GM23338 (cell line): ENCODE measurements at regions not wholly inside any gene's neighbourhood (a gene's known extent, or its start where the extent isn't known, plus 50 kb on each side); places are given as distances from the start of the nearest gene placed in this dataset.

Experiments
- ATAC-seq: fragments of 200-7000 bp; cut with Tn5 transposase; 3 replicates; pipeline ENCODE4 v1.9.1; 2020
- DNase-seq: peaks from one replicate; pipeline ENCODE4 v3.0.0-alpha.2; 2015; ENCODE audit warnings: low spot score
- H2AFZ ChIP-seq: fragments of 200-600 bp; sonication (generic); 2 replicates; pipeline ENCODE4 v1.8.0; 2016; ENCODE audit warnings: antibody characterized with exemption, mild to moderate bottlenecking, moderate library complexity
- H3F3A ChIP-seq: fragments of 200-600 bp; sonication (generic); replicated peaks from 2 replicates; pipeline ENCODE4 v1.8.0; 2017; ENCODE audit warnings: antibody characterized with exemption, mixed run types, low read depth
- H3K27ac ChIP-seq: fragments of 200-600 bp; sonication (generic); 2 replicates; pipeline ENCODE4 v1.6.1; 2016; ENCODE audit warnings: low read depth
- H3K27me3 ChIP-seq: fragments of 200-600 bp; sonication (generic); 2 replicates; pipeline ENCODE4 v1.8.0; 2016; ENCODE audit warnings: mild to moderate bottlenecking, mixed run types, moderate library complexity; ENCODE audit not compliant: insufficient read depth
- H3K36me3 ChIP-seq: fragments of 200-600 bp; sonication (generic); 2 replicates; pipeline ENCODE4 v1.8.0; 2016; ENCODE audit warnings: mild to moderate bottlenecking; ENCODE audit not compliant: insufficient read depth
- H3K4me1 ChIP-seq: fragments of 200-600 bp; sonication (generic); 2 replicates; pipeline ENCODE4 v1.8.0; 2016; ENCODE audit warnings: mild to moderate bottlenecking, moderate library complexity; ENCODE audit not compliant: insufficient read depth
- H3K4me2 ChIP-seq: fragments of 200-600 bp; sonication (generic); 2 replicates; pipeline ENCODE4 v1.7.1; 2017; ENCODE audit warnings: mixed run types
- H3K4me3 ChIP-seq: fragments of 200-600 bp; sonication (generic); 2 replicates; pipeline ENCODE4 v1.6.1; 2016; ENCODE audit warnings: mixed run types
- H3K79me2 ChIP-seq: fragments of 200-600 bp; sonication (generic); replicated peaks from 2 replicates; pipeline ENCODE4 v1.8.0; 2017; ENCODE audit warnings: mild to moderate bottlenecking; ENCODE audit not compliant: insufficient read depth
- H3K9me2 ChIP-seq: fragments of 200-600 bp; sonication (generic); 2 replicates; pipeline ENCODE4 v1.8.0; 2017; ENCODE audit not compliant: insufficient read depth
- H4K20me1 ChIP-seq: fragments of 200-600 bp; sonication (generic); replicated peaks from 2 replicates; pipeline ENCODE4 v1.8.0; 2017; ENCODE audit warnings: mild to moderate bottlenecking; ENCODE audit not compliant: insufficient read depth
- H3K27ac Mint-ChIP-seq: 2 replicates; pipeline ENCODE4 v1.8.0; 2020; ENCODE audit warnings: inconsistent platforms, mild to moderate bottlenecking, moderate library complexity, mixed read lengths
- H3K27me3 Mint-ChIP-seq: 3 replicates; pipeline ENCODE4 v1.8.0; 2022; ENCODE audit warnings: low read depth, mild to moderate bottlenecking, moderate library complexity, mixed read lengths, inconsistent platforms; ENCODE audit not compliant: insufficient read depth, poor library complexity
- H3K36me3 Mint-ChIP-seq: 3 replicates; pipeline ENCODE4 v1.8.0; 2021; ENCODE audit warnings: low read depth, mild to moderate bottlenecking, inconsistent platforms, moderate library complexity, mixed read lengths
- H3K4me1 Mint-ChIP-seq: 3 replicates; pipeline ENCODE4 v1.8.0; 2020; ENCODE audit warnings: mild to moderate bottlenecking, inconsistent platforms, mixed read lengths
- H3K4me3 Mint-ChIP-seq: 3 replicates; pipeline ENCODE4 v1.8.0; 2021; ENCODE audit warnings: moderate library complexity, mild to moderate bottlenecking, inconsistent platforms, mixed read lengths
- H3K9me3 Mint-ChIP-seq: 3 replicates; pipeline ENCODE4 v1.8.0; 2020; ENCODE audit warnings: moderate library complexity, mild to moderate bottlenecking, inconsistent platforms, mixed read lengths
- CREB1 ChIP-seq: fragments of 250-450 bp; sonication (Bioruptor Pico); IDR thresholded peaks from 2 replicates; pipeline ENCODE4 v1.5.0; 2020; ENCODE audit warnings: low read depth, mild to moderate bottlenecking, moderate library complexity
- EZH2 ChIP-seq: fragments of 200-600 bp; sonication (generic); IDR thresholded peaks from one replicate; pipeline ENCODE4 v1.8.0; 2017; ENCODE audit warnings: antibody characterized with exemption, mild to moderate bottlenecking, low read depth; ENCODE audit not compliant: unreplicated experiment
- EZH2phosphoT487 ChIP-seq: fragments of 200-600 bp; sonication (generic); IDR thresholded peaks from one replicate; pipeline ENCODE4 v1.8.1; 2018; ENCODE audit warnings: antibody characterized with exemption; ENCODE audit not compliant: unreplicated experiment
- JUNB ChIP-seq: IDR thresholded peaks from one replicate; pipeline ENCODE4 v1.6.1; 2016; ENCODE audit warnings: antibody characterized with exemption; ENCODE audit not compliant: unreplicated experiment
- NANOG ChIP-seq: IDR thresholded peaks from 2 replicates; pipeline ENCODE4 v1.6.1; 2016; ENCODE audit warnings: antibody characterized with exemption, borderline replicate concordance
- POLR2AphosphoS5 ChIP-seq: IDR thresholded peaks from 2 replicates; pipeline ENCODE4 v1.6.1; 2016; ENCODE audit warnings: antibody characterized with exemption, low read depth
- REST ChIP-seq: IDR thresholded peaks from one replicate; pipeline ENCODE4 v1.6.1; 2018; ENCODE audit warnings: antibody characterized with exemption; ENCODE audit not compliant: unreplicated experiment
- STAT1 ChIP-seq: IDR thresholded peaks from one replicate; pipeline ENCODE4 v1.6.1; 2016; ENCODE audit warnings: antibody characterized with exemption; ENCODE audit not compliant: unreplicated experiment
- ZNF114 ChIP-seq: fragments of 250-450 bp; sonication (Bioruptor Pico); IDR thresholded peaks from 2 replicates; pipeline ENCODE4 v1.5.0; 2020; ENCODE audit warnings: mild to moderate bottlenecking, moderate library complexity
- ZNF331 ChIP-seq: fragments of 250-450 bp; sonication (Bioruptor Pico); IDR thresholded peaks from 2 replicates; pipeline ENCODE4 v1.5.0; 2020; ENCODE audit warnings: low read depth, mild to moderate bottlenecking, moderate library complexity
- ZNF462 ChIP-seq: fragments of 250-450 bp; sonication (Bioruptor Pico); IDR thresholded peaks from 2 replicates; pipeline ENCODE4 v1.5.0; 2020; ENCODE audit warnings: mild to moderate bottlenecking, moderate library complexity
- TF ChIP-seq, protein P1 (sequence below): IDR thresholded peaks from 2 replicates; pipeline ENCODE4 v1.6.1; 2016; ENCODE audit warnings: antibody characterized with exemption
- TF ChIP-seq, protein P2 (sequence below), 2 experiments: fragments of 200-600 bp in 1 of 2; sonication (generic) in 1 of 2; conservative IDR thresholded peaks; 2 replicates each; pipeline versions ENCODE4 v1.5.1 to v1.6.1; 2016 to 2017; ENCODE audit warnings: antibody characterized with exemption in 2 of 2, low read depth in 2 of 2, mild to moderate bottlenecking in 2 of 2, moderate library complexity in 1 of 2

GRCh38 chr1:199010492-199010891 lies 371.7 kb downstream of the PTPRC start:
- Histone ChIP-seq H3K4me1 (no peaks in the 10 kb centered on the region), H3K27ac (no peak overlapping the region), H3K79me2 (no peaks in the 10 kb centered on the region), H3K36me3 (no peaks in the 10 kb centered on the region), H3K27me3 (no peaks in the 10 kb centered on the region), H3F3A (no peaks in the 10 kb centered on the region), H4K20me1 (no peaks in the 10 kb centered on the region), H2AFZ (no peak overlapping the region), H3K4me2 (no peak overlapping the region), H3K9me2 (no peaks in the 10 kb centered on the region), H3K4me3 (no peak overlapping the region)
- Mint-ChIP-seq H3K4me1 (no peaks in the 10 kb centered on the region), H3K27ac (no peak overlapping the region), H3K36me3 (no peaks in the 10 kb centered on the region), H3K9me3 (no peaks in the 10 kb centered on the region), H3K27me3 (peaks cover 3% of the 10 kb centered on the region), H3K4me3 (no peak overlapping the region)
- ATAC-seq (no peak), DNase-seq (no peak)
- TF ChIP-seq EZH2 (no peak), STAT1 (no peak), REST (no peak), ZNF114 (CRISPR knock-in tag) (no peak), JUNB (no peak), NANOG (no peak), CREB1 (CRISPR knock-in tag) (no peak), ZNF462 (CRISPR knock-in tag) (no peak), ZNF331 (CRISPR knock-in tag) (no peak), POLR2AphosphoS5 (no peak), EZH2phosphoT487 (no peak)
- TF ChIP-seq, protein P1, sequence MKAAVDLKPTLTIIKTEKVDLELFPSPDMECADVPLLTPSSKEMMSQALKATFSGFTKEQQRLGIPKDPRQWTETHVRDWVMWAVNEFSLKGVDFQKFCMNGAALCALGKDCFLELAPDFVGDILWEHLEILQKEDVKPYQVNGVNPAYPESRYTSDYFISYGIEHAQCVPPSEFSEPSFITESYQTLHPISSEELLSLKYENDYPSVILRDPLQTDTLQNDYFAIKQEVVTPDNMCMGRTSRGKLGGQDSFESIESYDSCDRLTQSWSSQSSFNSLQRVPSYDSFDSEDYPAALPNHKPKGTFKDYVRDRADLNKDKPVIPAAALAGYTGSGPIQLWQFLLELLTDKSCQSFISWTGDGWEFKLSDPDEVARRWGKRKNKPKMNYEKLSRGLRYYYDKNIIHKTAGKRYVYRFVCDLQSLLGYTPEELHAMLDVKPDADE: no peak
- TF ChIP-seq, protein P2, sequence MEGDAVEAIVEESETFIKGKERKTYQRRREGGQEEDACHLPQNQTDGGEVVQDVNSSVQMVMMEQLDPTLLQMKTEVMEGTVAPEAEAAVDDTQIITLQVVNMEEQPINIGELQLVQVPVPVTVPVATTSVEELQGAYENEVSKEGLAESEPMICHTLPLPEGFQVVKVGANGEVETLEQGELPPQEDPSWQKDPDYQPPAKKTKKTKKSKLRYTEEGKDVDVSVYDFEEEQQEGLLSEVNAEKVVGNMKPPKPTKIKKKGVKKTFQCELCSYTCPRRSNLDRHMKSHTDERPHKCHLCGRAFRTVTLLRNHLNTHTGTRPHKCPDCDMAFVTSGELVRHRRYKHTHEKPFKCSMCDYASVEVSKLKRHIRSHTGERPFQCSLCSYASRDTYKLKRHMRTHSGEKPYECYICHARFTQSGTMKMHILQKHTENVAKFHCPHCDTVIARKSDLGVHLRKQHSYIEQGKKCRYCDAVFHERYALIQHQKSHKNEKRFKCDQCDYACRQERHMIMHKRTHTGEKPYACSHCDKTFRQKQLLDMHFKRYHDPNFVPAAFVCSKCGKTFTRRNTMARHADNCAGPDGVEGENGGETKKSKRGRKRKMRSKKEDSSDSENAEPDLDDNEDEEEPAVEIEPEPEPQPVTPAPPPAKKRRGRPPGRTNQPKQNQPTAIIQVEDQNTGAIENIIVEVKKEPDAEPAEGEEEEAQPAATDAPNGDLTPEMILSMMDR (conservative IDR thresholded peaks at IDR 0.05; ENCODE audit: low read depth in 2 of 2): no peak
